Ovary (tissue), 3 donors: ENCODE measurements at regions not wholly inside any gene's neighbourhood (a gene's known extent, or its start where the extent isn't known, plus 50 kb on each side); places are given as distances from the start of the nearest gene placed in this dataset.

Source experiments
- CTCF ChIP-seq, 3 donors: fragments of 450-650 bp in 2 of 3; fragments of 200-600 bp in 1 of 3; IDR thresholded peaks; one replicate each; pipeline versions ENCODE4 v1.5.1 to v1.8.0; 2016 to 2022; ENCODE audit warnings: antibody characterized with exemption in 3 of 3, mild to moderate bottlenecking in 1 of 3
- EP300 ChIP-seq: sonication (generic); formaldehyde crosslinking; IDR thresholded peaks from one replicate; pipeline ENCODE4 v1.6.1; 2017; ENCODE audit warnings: antibody characterized with exemption
- POLR2A ChIP-seq: fragments of 450-650 bp; IDR thresholded peaks from one replicate; pipeline ENCODE4 v1.6.1; 2017; ENCODE audit warnings: antibody characterized with exemption, mild to moderate bottlenecking, moderate library complexity
- donor health status: DM: no; HTN: no; CAD: no.

DNA sequence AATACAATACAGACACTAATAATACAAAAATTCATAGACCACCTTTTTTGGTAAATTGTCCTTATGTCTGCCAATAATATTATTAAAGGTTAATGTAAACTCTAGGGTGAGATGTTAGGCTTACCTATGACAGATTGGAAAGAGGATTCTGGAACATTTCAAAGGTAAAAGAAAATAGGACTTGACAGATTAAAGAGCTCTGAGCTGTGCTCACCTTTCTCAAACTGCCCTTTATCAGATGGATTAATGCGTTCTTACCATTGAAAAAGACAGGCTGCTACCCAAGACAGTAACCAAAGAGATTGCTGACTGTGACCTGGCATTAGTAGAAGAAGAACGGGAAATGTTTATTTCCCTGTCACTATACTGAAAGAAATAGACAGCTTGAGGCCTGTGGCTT lies 156.1 kb upstream of the MRPS30 start:
- TF ChIP-seq CTCF (IDR thresholded peaks at IDR 0.05) (no peak), POLR2A (no peak), EP300 (no peak)
